ENCODE measurements at regions not wholly inside any gene's neighbourhood (a gene's known extent, or its start where the extent isn't known, plus 50 kb on each side); places are given as distances from the start of the nearest gene placed in this dataset.

- no peaks in the 10 kb centered on the region for H3K36me3 ChIP-seq (ENCODE audit: control insufficient read depth in 4 of 4, insufficient read depth in 4 of 4, low read length in 4 of 4)
- peaks cover 0 to 3% (median 0%) of the 10 kb centered on the region in 5 donors for H3K4me1 ChIP-seq (ENCODE audit: control insufficient read depth in 5 of 5, insufficient read depth in 5 of 5, low read length in 5 of 5)
- 66 to 81% methylated on average over 4 of the region's 4 CpGs for WGBS, 2 donors
- no peak for TF ChIP-seq CTCF (IDR thresholded peaks at IDR 0.05; ENCODE audit: control extremely low read depth, extremely low read depth)
- no peak overlapping the region for H3K27ac ChIP-seq (ENCODE audit: low read depth in 1 of 2, low read length in 1 of 2)
- H3K4me3 ChIP-seq: no peak overlapping the region
- no peaks in the 10 kb centered on the region for H3K27me3 ChIP-seq (ENCODE audit: control insufficient read depth in 3 of 3, insufficient read depth in 3 of 3, low read length in 2 of 3)
- no peak for ATAC-seq (ENCODE audit: insufficient read depth, low FRiP score)
- DNase-seq: no peak
- no peaks in the 10 kb centered on the region for H3K9me3 ChIP-seq (ENCODE audit: control insufficient read depth in 4 of 4, insufficient read depth in 3 of 4, low read length in 3 of 4)
- H3K9ac ChIP-seq (ENCODE audit: insufficient read depth in 1 of 2, low read length in 2 of 2): no peak overlapping the region
Measured at GRCh38 chr5:122656160-122656559, 118.7 kb upstream of the SNX2 start.

GRCh38 chr5:122656577-122656976, 118.3 kb upstream of the SNX2 start:
- TF ChIP-seq CTCF (IDR thresholded peaks at IDR 0.05; ENCODE audit: control extremely low read depth, extremely low read depth): no peak
- Histone ChIP-seq H3K9ac (ENCODE audit: insufficient read depth in 1 of 2, low read length in 2 of 2) (no peak overlapping the region), H3K4me3 (no peak overlapping the region), H3K27ac (ENCODE audit: low read depth in 1 of 2, low read length in 1 of 2) (no peak overlapping the region), H3K9me3 (ENCODE audit: control insufficient read depth in 4 of 4, insufficient read depth in 3 of 4, low read length in 3 of 4) (no peaks in the 10 kb centered on the region), H3K4me1 (ENCODE audit: control insufficient read depth in 5 of 5, insufficient read depth in 5 of 5, low read length in 5 of 5) (peaks cover 0 to 3% (median 0%) of the 10 kb centered on the region in 5 donors), H3K27me3 (ENCODE audit: control insufficient read depth in 3 of 3, insufficient read depth in 3 of 3, low read length in 2 of 3) (no peaks in the 10 kb centered on the region), H3K36me3 (ENCODE audit: control insufficient read depth in 4 of 4, insufficient read depth in 4 of 4, low read length in 4 of 4) (no peaks in the 10 kb centered on the region)
- WGBS, 2 donors: 81 to 95% methylated on average over 1 of the region's 1 CpG
- DNase-seq (no peak), ATAC-seq (ENCODE audit: insufficient read depth, low FRiP score) (no peak)

- DNase-seq: peak in 2 of 3 donors; percentile 25 to 65
- H3K9ac ChIP-seq (ENCODE audit: insufficient read depth in 1 of 2, low read length in 2 of 2): no peak overlapping the region
- no peak overlapping the region for H3K27ac ChIP-seq (ENCODE audit: low read depth in 1 of 2, low read length in 1 of 2)
- H3K36me3 ChIP-seq (ENCODE audit: control insufficient read depth in 4 of 4, insufficient read depth in 4 of 4, low read length in 4 of 4): no peaks in the 10 kb centered on the region
- no peak for TF ChIP-seq CTCF (IDR thresholded peaks at IDR 0.05; ENCODE audit: control extremely low read depth, extremely low read depth)
- no peaks in the 10 kb centered on the region for H3K9me3 ChIP-seq (ENCODE audit: control insufficient read depth in 4 of 4, insufficient read depth in 3 of 4, low read length in 3 of 4)
- H3K4me1 ChIP-seq (ENCODE audit: control insufficient read depth in 5 of 5, insufficient read depth in 5 of 5, low read length in 5 of 5): no peaks in the 10 kb centered on the region
- no peak overlapping the region for H3K4me3 ChIP-seq
- WGBS, 2 donors: 65 to 74% methylated on average over 1 of the region's 1 CpG
- no peak for ATAC-seq (ENCODE audit: insufficient read depth, low FRiP score)
- no peaks in the 10 kb centered on the region for H3K27me3 ChIP-seq (ENCODE audit: control insufficient read depth in 3 of 3, insufficient read depth in 3 of 3, low read length in 2 of 3)
Measured at GRCh38 chr5:122661496-122662180, 113.2 kb upstream of the SNX2 start.

- Histone ChIP-seq H3K4me1 (ENCODE audit: control insufficient read depth in 5 of 5, insufficient read depth in 5 of 5, low read length in 5 of 5) (no peaks in the 10 kb centered on the region), H3K9me3 (ENCODE audit: control insufficient read depth in 4 of 4, insufficient read depth in 3 of 4, low read length in 3 of 4) (no peaks in the 10 kb centered on the region), H3K9ac (ENCODE audit: insufficient read depth in 1 of 2, low read length in 2 of 2) (no peak overlapping the region), H3K27ac (ENCODE audit: low read depth in 1 of 2, low read length in 1 of 2) (no peak overlapping the region), H3K27me3 (ENCODE audit: control insufficient read depth in 3 of 3, insufficient read depth in 3 of 3, low read length in 2 of 3) (no peaks in the 10 kb centered on the region), H3K36me3 (ENCODE audit: control insufficient read depth in 4 of 4, insufficient read depth in 4 of 4, low read length in 4 of 4) (no peaks in the 10 kb centered on the region), H3K4me3 (no peak overlapping the region)
- ATAC-seq (ENCODE audit: insufficient read depth, low FRiP score): no peak
- no peak for DNase-seq
- no peak for TF ChIP-seq CTCF (IDR thresholded peaks at IDR 0.05; ENCODE audit: control extremely low read depth, extremely low read depth)
Measured at GRCh38 chr5:122665051-122665450, 109.8 kb upstream of the SNX2 start.

All from lung (tissue), 11 donors.